H1 (cell line): ENCODE measurements at regions not wholly inside any gene's neighbourhood (a gene's known extent, or its start where the extent isn't known, plus 50 kb on each side); places are given as distances from the start of the nearest gene placed in this dataset.

Experiments used
- CTCF ChIA-PET: fragments of 300-600 bp; sonication (Branson Sonifier 250); formaldehyde crosslinking; loops from one replicate; lab custom pipeline; 2021; ENCODE audit not compliant: partially characterized antibody; lab: Charles Lee
- POLR2A ChIA-PET: fragments of 300-600 bp; sonication (Branson Sonifier 250); formaldehyde crosslinking; loops from one replicate; lab custom pipeline; 2021; ENCODE audit warnings: inconsistent platforms; ENCODE audit not compliant: partially characterized antibody; lab: Charles Lee
- DNase-seq, 2 experiments: peaks; one replicate each; pipeline versions ENCODE4 v3.0.0 to v3.0.0-alpha.2; 2010 to 2022; ENCODE audit warnings: low spot score in 2 of 2, low read depth in 1 of 2, mixed read lengths in 1 of 2
- FAIRE-seq: peaks from 2 replicates; lab custom pipeline; 2011; peaks lifted over from hg19 to GRCh38; lab: Jason Lieb, UNC
- H2AFZ ChIP-seq: 2 replicates; pipeline ENCODE4 v1.8.1; 2012; ENCODE audit warnings: low read length, inconsistent platforms
- H2AK5ac ChIP-seq: 2 replicates; pipeline ENCODE4 v1.6.1; 2013; ENCODE audit warnings: low read depth, low read length
- H2BK120ac ChIP-seq: replicated peaks from 2 replicates; pipeline ENCODE3; 2013; ENCODE audit warnings: low read depth, low read length, inconsistent platforms
- H2BK12ac ChIP-seq: 2 replicates; pipeline ENCODE4 v1.6.1; 2013; ENCODE audit warnings: low read depth, low read length
- H2BK15ac ChIP-seq: 2 replicates; pipeline ENCODE4 v1.6.1; 2013; ENCODE audit warnings: low read length
- H2BK20ac ChIP-seq: 2 replicates; pipeline ENCODE4 v1.6.1; 2013; ENCODE audit warnings: low read length
- H2BK5ac ChIP-seq: 2 replicates; pipeline ENCODE4 v1.6.1; 2013; ENCODE audit warnings: low read depth, low read length
- H3K14ac ChIP-seq: 2 replicates; pipeline ENCODE4 v1.6.1; 2013; ENCODE audit warnings: inconsistent platforms; ENCODE audit not compliant: insufficient read length
- H3K18ac ChIP-seq: 2 replicates; pipeline ENCODE4 v1.6.1; 2013; ENCODE audit warnings: low read length; ENCODE audit errors: extremely low read depth
- H3K23ac ChIP-seq: 2 replicates; pipeline ENCODE4 v1.6.1; 2013; ENCODE audit warnings: inconsistent platforms; ENCODE audit not compliant: insufficient read length
- H3K23me2 ChIP-seq: 2 replicates; pipeline ENCODE4 v1.6.1; 2013; ENCODE audit warnings: low read depth, low read length
- H3K27ac ChIP-seq: 2 replicates; pipeline ENCODE4 v1.6.1; 2011; ENCODE audit warnings: low read depth, low read length, inconsistent platforms
- H3K27me3 ChIP-seq, 4 experiments: replicated peaks in 1 of 4; 1 replicate in 1 of 4; 2 replicates in 3 of 4; pipeline versions ENCODE4 v1.6.1 to v1.8.1; 2011 to 2013; ENCODE audit warnings: low read length in 3 of 4, mild to moderate bottlenecking in 3 of 4, inconsistent platforms in 2 of 4, mixed read lengths in 2 of 4, moderate library complexity in 1 of 4; ENCODE audit not compliant: control insufficient read depth in 3 of 4, insufficient read depth in 3 of 4; ENCODE audit errors: extremely low read depth in 1 of 4
- H3K36me3 ChIP-seq, 4 experiments: 2 replicates each; pipeline versions ENCODE4 v1.6.1 to v1.8.1; 2011 to 2013; ENCODE audit warnings: mild to moderate bottlenecking in 4 of 4, low read length in 3 of 4, moderate library complexity in 2 of 4, control low read depth in 1 of 4, inconsistent platforms in 1 of 4; ENCODE audit not compliant: insufficient read depth in 4 of 4, control insufficient read depth in 2 of 4
- H3K4ac ChIP-seq: replicated peaks from 2 replicates; pipeline ENCODE3; 2013; ENCODE audit warnings: low read length, low read depth, mixed read lengths, inconsistent platforms; ENCODE audit not compliant: insufficient read length
- H3K4me1 ChIP-seq, 4 experiments: replicated peaks in 1 of 4; 1 replicate in 1 of 4; 2 replicates in 3 of 4; pipeline versions ENCODE4 v1.6.1 to v1.8.1; 2011 to 2013; ENCODE audit warnings: low read length in 3 of 4, inconsistent platforms in 2 of 4, mixed read lengths in 1 of 4; ENCODE audit not compliant: insufficient read depth in 4 of 4, control insufficient read depth in 3 of 4
- H3K4me2 ChIP-seq, 2 experiments: 2 replicates each; pipeline versions ENCODE4 v1.6.1 to v1.8.1; 2011 to 2013; ENCODE audit warnings: low read depth in 2 of 2, low read length in 2 of 2, control low read depth in 1 of 2, inconsistent platforms in 1 of 2, mild to moderate bottlenecking in 1 of 2; ENCODE audit not compliant: insufficient read depth in 1 of 2
- H3K4me3 ChIP-seq, 4 experiments: fragments of 200-600, 300-600 bp in 1 of 4; sonication (generic), shearing (Covaris generic), sonication (Bioruptor Twin) in 1 of 4; 2 replicates each; pipeline versions ENCODE4 v1.5.1 to v1.8.1; 2011 to 2016; ENCODE audit warnings: low read length in 4 of 4, low read depth in 3 of 4, control low read depth in 2 of 4, inconsistent platforms in 2 of 4, mild to moderate bottlenecking in 2 of 4, mixed read lengths in 1 of 4, moderate library complexity in 1 of 4; ENCODE audit not compliant: insufficient read depth in 2 of 4; ENCODE audit errors: extremely low read depth in 1 of 4
- H3K56ac ChIP-seq: replicated peaks from 2 replicates; pipeline ENCODE3; 2013; ENCODE audit warnings: low read depth, mild to moderate bottlenecking, mixed read lengths, low read length, inconsistent platforms; ENCODE audit not compliant: insufficient read length
- H3K79me1 ChIP-seq: 2 replicates; pipeline ENCODE4 v1.6.1; 2013; ENCODE audit warnings: low read depth, low read length, control low read depth
- H3K79me2 ChIP-seq, 2 experiments: 2 replicates each; pipeline versions ENCODE4 v1.6.1 to v1.8.1; 2012 to 2013; ENCODE audit warnings: low read length in 2 of 2, mild to moderate bottlenecking in 2 of 2, inconsistent platforms in 1 of 2; ENCODE audit not compliant: insufficient read depth in 2 of 2, control insufficient read depth in 1 of 2
- H3K9ac ChIP-seq, 4 experiments: replicated peaks in 1 of 4; 1 replicate in 1 of 4; 2 replicates in 3 of 4; pipeline versions ENCODE4 v1.6.1 to v1.8.1; 2011 to 2013; ENCODE audit warnings: low read depth in 3 of 4, low read length in 3 of 4, control low read depth in 2 of 4, mild to moderate bottlenecking in 2 of 4, moderate library complexity in 2 of 4, inconsistent platforms in 1 of 4; ENCODE audit errors: extremely low read depth in 1 of 4
- H3K9me3 ChIP-seq, 2 experiments: 2 replicates each; pipeline versions ENCODE4 v1.6.1 to v1.8.1; 2012 to 2013; ENCODE audit warnings: mild to moderate bottlenecking in 2 of 2, moderate library complexity in 2 of 2, control low read depth in 1 of 2, inconsistent platforms in 1 of 2, low read depth in 1 of 2, low read length in 1 of 2, mixed read lengths in 1 of 2; ENCODE audit not compliant: insufficient read depth in 2 of 2
- H4K20me1 ChIP-seq, 2 experiments: replicated peaks in 1 of 2; 2 replicates each; pipeline versions ENCODE3 to v1.8.1; 2011 to 2013; ENCODE audit warnings: inconsistent platforms in 2 of 2, low read length in 2 of 2, mild to moderate bottlenecking in 1 of 2; ENCODE audit not compliant: insufficient read depth in 2 of 2, control insufficient read depth in 1 of 2
- H4K5ac ChIP-seq: 2 replicates; pipeline ENCODE4 v1.6.1; 2013; ENCODE audit warnings: low read length, low read depth, mixed read lengths, inconsistent platforms; ENCODE audit not compliant: insufficient read length
- H4K8ac ChIP-seq: 2 replicates; pipeline ENCODE4 v1.8.0; 2013; ENCODE audit warnings: mild to moderate bottlenecking, moderate library complexity, low read length, inconsistent platforms; ENCODE audit not compliant: insufficient read depth; ENCODE audit errors: extremely low read depth
- H4K91ac ChIP-seq: replicated peaks from 2 replicates; pipeline ENCODE3; 2013; ENCODE audit warnings: low read length, mixed read lengths, inconsistent platforms; ENCODE audit not compliant: insufficient read length
- BCL11A ChIP-seq, 2 experiments: IDR thresholded peaks; one replicate each; pipeline ENCODE4 v1.6.1; 2011; ENCODE audit warnings: low read depth in 2 of 2, low read length in 2 of 2, mild to moderate bottlenecking in 2 of 2
- CTBP2 ChIP-seq: IDR thresholded peaks from 2 replicates; pipeline ENCODE4 v1.7.0; 2011; ENCODE audit warnings: borderline replicate concordance, mild to moderate bottlenecking, moderate library complexity, mixed read lengths, low read length; ENCODE audit not compliant: insufficient read depth, insufficient read length
- KDM1A ChIP-seq: fragments of 200-600, 300-600 bp; sonication (generic); IDR thresholded peaks from 2 replicates; pipeline ENCODE4 v1.7.1; 2016; ENCODE audit warnings: mild to moderate bottlenecking, low read length, borderline replicate concordance
- MAX ChIP-seq: IDR thresholded peaks from 2 replicates; pipeline ENCODE4 v1.6.1; 2012; ENCODE audit warnings: inconsistent platforms
- NRF1 ChIP-seq: IDR thresholded peaks from 2 replicates; pipeline ENCODE4 v1.6.1; 2011; ENCODE audit warnings: mild to moderate bottlenecking, low read depth, low read length, improper control_type of control experiment
- POLR2A ChIP-seq, 2 experiments: IDR thresholded peaks; 1 replicate in 1 of 2; 2 replicates in 1 of 2; pipeline ENCODE4 v1.6.1; 2011; ENCODE audit warnings: low read depth in 2 of 2, low read length in 2 of 2, mild to moderate bottlenecking in 2 of 2; ENCODE audit errors: control extremely low read depth in 1 of 2
- POU5F1 ChIP-seq: IDR thresholded peaks from 2 replicates; pipeline ENCODE4 v1.6.1; 2011; ENCODE audit warnings: low read depth, mild to moderate bottlenecking, low read length, moderate library complexity
- SP1 ChIP-seq: IDR thresholded peaks from 2 replicates; pipeline ENCODE4 v1.6.1; 2011; ENCODE audit warnings: low read depth, low read length
- WGBS, 2 experiments: shearing (Covaris generic) in 1 of 2; methylation state at CpG; one replicate each; pipeline versions ENCODE4 v1.1.6 to v1.1.7; 2013 to 2015; ENCODE audit warnings: low lambda C conversion rate in 2 of 2, mixed read lengths in 2 of 2, inconsistent platforms in 1 of 2, low coverage in 1 of 2, missing lambda C conversion rate in 1 of 2; ENCODE audit not compliant: insufficient replicate concordance in 2 of 2, insufficient coverage in 1 of 2, insufficient read length in 1 of 2; ENCODE audit errors: extremely low coverage in 1 of 2, missing lambda C conversion rate in 1 of 2; 5-methylcytosine and 5-hydroxymethylcytosine counted together

- Histone ChIP-seq H2BK15ac (no peak overlapping the region), H2BK5ac (no peak overlapping the region), H3K18ac (no peak overlapping the region), H4K8ac (no peak overlapping the region), H4K91ac (no peak overlapping the region), H4K5ac (no peak overlapping the region), H3K79me1 (no peaks in the 10 kb centered on the region), H2AK5ac (no peak overlapping the region), H2BK20ac (no peak overlapping the region), H3K14ac (no peak overlapping the region), H3K79me2 (no peaks in the 10 kb centered on the region; a peak in 1 of 4 replicates), H4K20me1 (no peaks in the 10 kb centered on the region), H3K9me3 (peaks cover 31 to 36% of the 10 kb centered on the region in 2 experiments), H3K9ac (no peak overlapping the region), H2BK120ac (no peak overlapping the region), H3K4ac (no peak overlapping the region), H3K4me1 (no peaks in the 10 kb centered on the region), H3K56ac (no peak overlapping the region), H3K27ac (no peak overlapping the region), H3K4me2 (no peak overlapping the region), H2BK12ac (no peak overlapping the region), H3K23ac (no peak overlapping the region), H3K23me2 (no peaks in the 10 kb centered on the region), H3K27me3 (no peaks in the 10 kb centered on the region), H3K4me3 (no peak overlapping the region), H3K36me3 (peaks cover 0 to 7% (median 2%) of the 10 kb centered on the region in 4 experiments; a peak in 2 of 8 replicates), H2AFZ (no peak overlapping the region)
- ChIA-PET POLR2A (no interaction called here), CTCF (no interaction called here)
- no peak for DNase-seq
- no peak for FAIRE-seq
- TF ChIP-seq POLR2A (IDR thresholded peaks at IDR 0.05; ENCODE audit: control extremely low read depth in 1 of 2, low read depth in 2 of 2, low read length in 2 of 2), result no peak
- no peak for TF ChIP-seq SP1
- TF ChIP-seq KDM1A, result no peak
- no peak for TF ChIP-seq BCL11A (IDR thresholded peaks at IDR 0.05; ENCODE audit: low read depth in 2 of 2, low read length in 2 of 2)
- TF ChIP-seq MAX, result no peak
- TF ChIP-seq POU5F1, result no peak
- TF ChIP-seq NRF1, result no peak
- TF ChIP-seq CTBP2, result no peak
- 100% methylated on average over 1 of the region's 1 CpG; no CpG with 5 or more reads in 1 of the 2 experiments for WGBS, 2 experiments
Observed at GRCh38 chr15:81725590-81725989, 320.2 kb downstream of the MEX3B start.
